Parathyroid adenoma (tissue), 2 donors: ENCODE measurements at regions not wholly inside any gene's neighbourhood (a gene's known extent, or its start where the extent isn't known, plus 50 kb on each side); places are given as distances from the start of the nearest gene placed in this dataset.

Source experiments
- H2AFZ ChIP-seq: fragments of 300-600 bp; sonication (generic); one replicate; pipeline ENCODE4 v1.7.0; 2017; ENCODE audit warnings: antibody characterized with exemption, mild to moderate bottlenecking
- H3K27ac ChIP-seq: fragments of 300-600 bp; sonication (generic); one replicate; pipeline ENCODE4 v1.7.0; 2017
- H3K27me3 ChIP-seq: fragments of 300-600 bp; sonication (generic); one replicate; pipeline ENCODE4 v1.7.0; 2017; ENCODE audit warnings: low read length; ENCODE audit not compliant: control insufficient read depth, insufficient read depth
- H3K36me3 ChIP-seq: fragments of 300-600 bp; sonication (generic); one replicate; pipeline ENCODE4 v1.7.0; 2017; ENCODE audit warnings: low read length; ENCODE audit not compliant: control insufficient read depth, insufficient read depth
- H3K4me1 ChIP-seq: fragments of 300-600 bp; sonication (generic); one replicate; pipeline ENCODE4 v1.7.0; 2017; ENCODE audit warnings: control low read depth
- H3K4me2 ChIP-seq: fragments of 300-600 bp; sonication (generic); one replicate; pipeline ENCODE4 v1.7.0; 2017; ENCODE audit warnings: low read length
- H3K4me3 ChIP-seq: fragments of 300-600 bp; sonication (generic); one replicate; pipeline ENCODE4 v1.7.0; 2017; ENCODE audit warnings: low read depth, low read length
- H3K79me2 ChIP-seq: fragments of 300-600 bp; sonication (generic); one replicate; pipeline ENCODE4 v1.7.0; 2017; ENCODE audit warnings: control low read depth
- H3K9ac ChIP-seq: fragments of 300-600 bp; sonication (generic); one replicate; pipeline ENCODE4 v1.7.0; 2017; ENCODE audit warnings: mild to moderate bottlenecking
- H3K9me3 ChIP-seq: fragments of 300-600 bp; sonication (generic); one replicate; pipeline ENCODE4 v1.7.0; 2017; ENCODE audit warnings: low read length; ENCODE audit not compliant: control insufficient read depth
- TF ChIP-seq, protein P1 (sequence below): fragments of 300-600 bp; sonication (generic); IDR thresholded peaks from one replicate; pipeline ENCODE4 v1.7.0; 2017; ENCODE audit warnings: antibody characterized with exemption, mild to moderate bottlenecking
- donor health status: primary hyperparathyroidism.

DNA sequence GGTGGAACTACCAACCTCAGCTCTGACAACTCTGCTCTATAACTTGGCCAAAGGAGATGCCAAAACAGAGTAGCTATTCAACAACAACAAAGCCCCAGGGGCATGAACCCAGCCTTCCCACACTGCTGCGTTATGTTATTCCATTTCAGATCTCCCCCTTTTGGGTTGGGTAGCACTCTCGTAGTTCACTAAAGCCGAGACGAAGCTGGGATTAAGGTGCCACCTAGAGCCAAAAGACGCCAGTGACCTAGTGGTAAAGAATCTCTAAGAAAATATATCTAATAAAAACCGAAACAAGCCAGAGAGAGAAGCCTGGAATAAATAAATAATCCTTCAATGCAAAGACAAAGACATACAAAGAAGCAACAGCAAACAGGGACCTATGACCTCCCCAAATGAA lies 217.3 kb downstream of the HERPUD2 start:
- TF ChIP-seq, protein P1, sequence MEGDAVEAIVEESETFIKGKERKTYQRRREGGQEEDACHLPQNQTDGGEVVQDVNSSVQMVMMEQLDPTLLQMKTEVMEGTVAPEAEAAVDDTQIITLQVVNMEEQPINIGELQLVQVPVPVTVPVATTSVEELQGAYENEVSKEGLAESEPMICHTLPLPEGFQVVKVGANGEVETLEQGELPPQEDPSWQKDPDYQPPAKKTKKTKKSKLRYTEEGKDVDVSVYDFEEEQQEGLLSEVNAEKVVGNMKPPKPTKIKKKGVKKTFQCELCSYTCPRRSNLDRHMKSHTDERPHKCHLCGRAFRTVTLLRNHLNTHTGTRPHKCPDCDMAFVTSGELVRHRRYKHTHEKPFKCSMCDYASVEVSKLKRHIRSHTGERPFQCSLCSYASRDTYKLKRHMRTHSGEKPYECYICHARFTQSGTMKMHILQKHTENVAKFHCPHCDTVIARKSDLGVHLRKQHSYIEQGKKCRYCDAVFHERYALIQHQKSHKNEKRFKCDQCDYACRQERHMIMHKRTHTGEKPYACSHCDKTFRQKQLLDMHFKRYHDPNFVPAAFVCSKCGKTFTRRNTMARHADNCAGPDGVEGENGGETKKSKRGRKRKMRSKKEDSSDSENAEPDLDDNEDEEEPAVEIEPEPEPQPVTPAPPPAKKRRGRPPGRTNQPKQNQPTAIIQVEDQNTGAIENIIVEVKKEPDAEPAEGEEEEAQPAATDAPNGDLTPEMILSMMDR, result no peak
- no peaks in the 10 kb centered on the region for H3K4me1 ChIP-seq
- H3K27me3 ChIP-seq, result no peaks in the 10 kb centered on the region
- no peak overlapping the region for H3K27ac ChIP-seq
- H3K9ac ChIP-seq, result no peak overlapping the region
- no peaks in the 10 kb centered on the region for H3K36me3 ChIP-seq
- no peaks in the 10 kb centered on the region for H3K79me2 ChIP-seq
- no peak overlapping the region for H3K4me3 ChIP-seq
- H3K9me3 ChIP-seq, result no peaks in the 10 kb centered on the region
- H3K4me2 ChIP-seq, result no peak overlapping the region
- H2AFZ ChIP-seq, result no peak overlapping the region

DNA sequence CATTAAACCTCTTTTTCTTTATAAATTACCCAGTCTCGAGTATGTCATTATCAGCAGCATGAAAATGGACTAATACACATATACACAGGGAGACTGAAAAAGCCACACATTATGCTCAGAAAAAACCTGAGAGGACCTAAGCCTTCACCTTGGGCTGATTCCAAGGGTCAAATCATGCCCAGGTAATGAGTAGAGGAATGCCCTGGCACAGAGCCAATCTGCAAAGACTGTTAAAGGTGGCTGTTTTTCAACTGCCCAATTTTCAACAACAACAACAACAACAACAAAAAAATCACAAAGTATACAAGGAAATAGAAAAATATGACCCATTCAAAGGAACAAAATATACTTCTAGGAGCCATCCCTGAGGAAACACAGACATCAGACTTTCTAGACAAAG lies 220.2 kb upstream of the TBX20 start:
- Histone ChIP-seq H3K27ac (no peak overlapping the region), H3K9ac (no peak overlapping the region), H3K4me3 (no peak overlapping the region), H3K79me2 (no peaks in the 10 kb centered on the region), H3K4me2 (no peak overlapping the region), H3K4me1 (no peaks in the 10 kb centered on the region), H3K27me3 (no peaks in the 10 kb centered on the region), H2AFZ (no peak overlapping the region), H3K9me3 (no peaks in the 10 kb centered on the region), H3K36me3 (no peaks in the 10 kb centered on the region)
- TF ChIP-seq, protein P1, result no peak

DNA sequence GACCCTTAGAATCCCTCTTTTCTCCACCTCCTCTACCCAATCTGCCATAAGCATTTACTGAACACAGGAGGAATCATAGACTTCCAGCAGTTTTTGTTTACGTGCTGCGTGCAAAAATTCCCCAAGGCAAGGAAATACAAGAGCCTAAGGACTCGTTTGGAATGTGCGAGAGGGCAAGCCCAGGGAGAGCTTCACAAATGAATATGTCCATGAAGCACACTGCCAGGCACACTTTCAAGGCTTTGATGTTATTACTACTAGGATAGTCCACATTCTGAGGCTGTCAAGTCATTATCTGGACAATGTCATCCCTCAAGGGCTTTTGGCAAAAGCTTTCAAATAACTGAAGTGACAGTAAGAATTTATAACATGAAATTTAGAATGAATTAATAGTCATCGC lies 214.7 kb upstream of the TBX20 start:
- Histone ChIP-seq H3K9me3 (no peaks in the 10 kb centered on the region), H3K9ac (no peak overlapping the region)
- TF ChIP-seq, protein P1, result no peak

DNA sequence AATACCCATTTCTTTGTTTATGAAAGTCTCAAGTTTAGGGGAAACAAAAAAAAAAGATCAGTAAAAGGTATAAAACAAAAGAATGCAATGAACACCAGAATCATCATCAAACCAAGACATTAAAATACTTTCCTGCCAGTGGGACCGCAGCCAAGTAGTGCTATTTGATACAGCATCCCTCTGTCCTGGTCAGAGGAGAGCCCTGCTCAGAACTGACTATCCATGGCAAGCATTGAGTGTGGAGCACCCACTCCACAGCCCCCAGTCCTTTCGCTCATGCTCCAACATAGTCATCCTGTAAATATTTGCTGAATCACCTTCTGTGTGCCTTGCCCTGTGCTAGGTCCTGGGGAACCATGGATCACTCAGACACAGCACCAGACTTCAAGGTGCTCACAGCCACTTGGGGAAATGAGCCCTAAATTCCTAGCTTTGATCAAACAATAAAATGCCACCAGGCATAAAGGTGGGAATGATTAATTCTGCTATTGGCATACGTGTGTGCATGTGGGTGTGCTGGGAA lies 213.6 kb upstream of the TBX20 start:
- H3K36me3 ChIP-seq, result no peaks in the 10 kb centered on the region
- H3K4me3 ChIP-seq, result no peak overlapping the region
- H3K27ac ChIP-seq, result no peak overlapping the region
- H3K79me2 ChIP-seq, result no peaks in the 10 kb centered on the region
- H3K27me3 ChIP-seq, result no peaks in the 10 kb centered on the region
- no peaks in the 10 kb centered on the region for H3K4me1 ChIP-seq
- no peaks in the 10 kb centered on the region for H3K9me3 ChIP-seq
- no peak overlapping the region for H2AFZ ChIP-seq
- TF ChIP-seq, protein P1, result no peak
- H3K4me2 ChIP-seq, result no peak overlapping the region
- no peak overlapping the region for H3K9ac ChIP-seq

More for the DNA sequence above, 214.7 kb upstream of the TBX20 start:
- Histone ChIP-seq H3K36me3 (no peaks in the 10 kb centered on the region), H3K4me2 (no peak overlapping the region), H3K27me3 (no peaks in the 10 kb centered on the region), H3K4me3 (no peak overlapping the region), H2AFZ (no peak overlapping the region), H3K27ac (no peak overlapping the region), H3K79me2 (no peaks in the 10 kb centered on the region), H3K4me1 (no peaks in the 10 kb centered on the region)

DNA sequence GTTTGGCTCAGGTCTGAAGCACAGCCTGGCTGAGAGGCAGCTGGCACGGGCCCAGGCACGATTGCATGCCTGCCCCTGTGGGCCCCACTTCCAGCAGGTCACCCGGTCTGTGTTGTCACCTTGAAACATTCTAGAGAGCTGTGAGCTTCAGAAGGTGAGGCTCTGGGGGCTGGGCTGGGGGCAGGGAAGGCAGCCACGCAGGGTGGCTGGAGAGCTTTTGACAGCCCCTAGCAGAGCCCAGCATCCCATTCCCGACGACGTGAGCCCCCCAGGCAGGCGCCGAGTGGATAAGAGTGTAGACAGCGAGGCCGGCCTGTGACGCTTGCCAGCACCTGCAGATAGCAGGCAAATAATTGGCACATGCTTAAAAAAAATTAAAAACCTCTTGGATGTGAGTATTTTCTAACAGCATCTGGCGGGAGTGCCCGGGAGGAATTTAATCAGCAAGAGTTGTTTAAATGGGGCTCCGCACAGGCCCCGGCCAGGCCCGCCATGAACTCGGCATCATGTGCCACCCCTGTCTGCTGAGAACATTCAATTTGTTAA lies 212.0 kb upstream of the TBX20 start:
- Histone ChIP-seq H2AFZ (no peak overlapping the region), H3K27me3 (no peaks in the 10 kb centered on the region), H3K27ac (no peak overlapping the region), H3K4me3 (no peak overlapping the region), H3K79me2 (no peaks in the 10 kb centered on the region), H3K9ac (no peak overlapping the region), H3K9me3 (no peaks in the 10 kb centered on the region), H3K36me3 (no peaks in the 10 kb centered on the region), H3K4me2 (no peak overlapping the region), H3K4me1 (no peaks in the 10 kb centered on the region)
- TF ChIP-seq, protein P1, result no peak
